B cell (primary cell): ENCODE measurements at regions not wholly inside any gene's neighbourhood (a gene's known extent, or its start where the extent isn't known, plus 50 kb on each side); places are given as distances from the start of the nearest gene placed in this dataset. TPM values are rescaled to one million over a fixed set of nuclear protein-coding genes. Genes with fewer than 3 reads are reported as not detected.
"Not testable (repeated sequence)": the region's sequence is repeated elsewhere in the genome, so short reads cannot be mapped to it uniquely, and the experiment has no call there.

Source experiments
- ATAC-seq: fragments of 200-7000 bp; cut with Tn5 transposase; one replicate; pipeline ENCODE4 v1.10.0; 2021; ENCODE audit warnings: low read depth, mild to moderate bottlenecking, moderate number of reproducible peaks, moderate library complexity
- CTCF ChIA-PET: fragments of 350-600 bp; sonication (Branson Sonifier 250); formaldehyde crosslinking; loops from one replicate; lab custom pipeline; 2021; ENCODE audit warnings: antibody characterized with exemption, inconsistent platforms; lab: Charles Lee
- POLR2A ChIA-PET: fragments of 350-600 bp; sonication (Branson Sonifier 250); formaldehyde crosslinking; loops from one replicate; lab custom pipeline; 2021; ENCODE audit warnings: antibody characterized with exemption; lab: Charles Lee
- DNase-seq: peaks from one replicate; pipeline ENCODE4 v3.0.0; 2013
- H2AFZ ChIP-seq: 2 replicates; pipeline ENCODE4 v1.6.1; 2012; ENCODE audit warnings: mild to moderate bottlenecking, low read depth, low read length; ENCODE audit not compliant: insufficient read depth, poor library complexity, severe bottlenecking
- H3K27ac ChIP-seq, 2 donors: 1 replicate in 1 of 2; 2 replicates in 1 of 2; pipeline ENCODE4 v1.5.1; 2012 to 2013; ENCODE audit warnings: low read length in 2 of 2, mild to moderate bottlenecking in 2 of 2, moderate library complexity in 1 of 2
- H3K27me3 ChIP-seq, 4 experiments: fragments of 200-600 bp in 1 of 4; sonication (generic) in 1 of 4; replicated peaks in 1 of 4; 1 replicate in 2 of 4; 2 replicates in 2 of 4; pipeline versions ENCODE4 v1.6.1 to v1.7.0; 2013 to 2016; ENCODE audit warnings: low read length in 3 of 4, mild to moderate bottlenecking in 2 of 4, mixed read lengths in 1 of 4, moderate library complexity in 1 of 4; ENCODE audit not compliant: insufficient read depth in 4 of 4, control insufficient read depth in 3 of 4; ENCODE audit errors: control extremely low read depth in 1 of 4
- H3K36me3 ChIP-seq, 2 experiments: replicated peaks in 1 of 2; 1 replicate in 1 of 2; 2 replicates in 1 of 2; pipeline versions ENCODE4 v1.6.1 to v1.7.1; 2013; ENCODE audit warnings: low read length in 1 of 2; ENCODE audit not compliant: insufficient read depth in 2 of 2, control insufficient read depth in 1 of 2; ENCODE audit errors: control extremely low read depth in 1 of 2, extremely low read depth in 1 of 2
- H3K4me1 ChIP-seq, 2 donors: fragments of 200-600 bp in 1 of 2; sonication (generic) in 1 of 2; 1 replicate in 1 of 2; 2 replicates in 1 of 2; pipeline versions ENCODE4 v1.5.1 to v1.6.1; 2013 to 2017; ENCODE audit warnings: low read length in 2 of 2; ENCODE audit not compliant: control insufficient read depth in 2 of 2, insufficient read depth in 2 of 2
- H3K4me2 ChIP-seq: replicated peaks from 2 replicates; pipeline ENCODE3; 2012; ENCODE audit warnings: mild to moderate bottlenecking, low read depth, low read length; ENCODE audit not compliant: poor library complexity, severe bottlenecking
- H3K4me3 ChIP-seq, 5 experiments: fragments of 200-600 bp in 1 of 5; sonication (generic) in 1 of 5; 1 replicate in 3 of 5; 2 replicates in 2 of 5; pipeline versions ENCODE4 v1.5.1 to v1.7.0; 2011 to 2016; ENCODE audit warnings: low read length in 4 of 5, mild to moderate bottlenecking in 4 of 5, low read depth in 2 of 5, control low read depth in 1 of 5, moderate library complexity in 1 of 5; ENCODE audit not compliant: insufficient read depth in 1 of 5; ENCODE audit errors: control extremely low read depth in 1 of 5, extremely low read depth in 1 of 5
- H3K79me2 ChIP-seq: fragments of 200-600 bp; sonication (generic); one replicate; pipeline ENCODE4 v1.6.0; 2016; ENCODE audit warnings: low read length; ENCODE audit not compliant: control insufficient read depth, insufficient read depth
- H3K9ac ChIP-seq: fragments of 200-600 bp; sonication (generic); 2 replicates; pipeline ENCODE4 v1.6.1; 2017; ENCODE audit warnings: mild to moderate bottlenecking, low read length, moderate library complexity
- H3K9me3 ChIP-seq, 3 donors: one replicate each; pipeline versions ENCODE4 v1.6.1 to v1.7.1; 2013; ENCODE audit warnings: low read length in 2 of 3; ENCODE audit not compliant: control insufficient read depth in 2 of 3, insufficient read depth in 1 of 3; ENCODE audit errors: control extremely low read depth in 1 of 3
- H4K20me1 ChIP-seq: 2 replicates; pipeline ENCODE4 v1.6.0; 2012; ENCODE audit warnings: mild to moderate bottlenecking, low read length; ENCODE audit not compliant: insufficient read depth, control insufficient read depth, poor library complexity, severe bottlenecking
- H3K27ac Mint-ChIP-seq: one replicate; pipeline ENCODE4 v1.8.0; 2021; ENCODE audit warnings: mixed read lengths
- H3K27me3 Mint-ChIP-seq: one replicate; pipeline ENCODE4 v1.8.0; 2021; ENCODE audit warnings: mixed read lengths
- H3K4me1 Mint-ChIP-seq: one replicate; pipeline ENCODE4 v1.8.0; 2021; ENCODE audit warnings: mixed read lengths
- H3K4me3 Mint-ChIP-seq: one replicate; pipeline ENCODE4 v1.8.0; 2021; ENCODE audit warnings: mixed read lengths
- H3K9me3 Mint-ChIP-seq: one replicate; pipeline ENCODE4 v1.8.0; 2022; ENCODE audit warnings: mixed read lengths; ENCODE audit not compliant: insufficient read depth
- WGBS: methylation state at CpG from one replicate; pipeline ENCODE4 v1.1.5; 2013; ENCODE audit warnings: missing lambda C conversion rate; ENCODE audit not compliant: insufficient coverage; 5-methylcytosine and 5-hydroxymethylcytosine counted together
- intact Hi-C: fragments of 100-400 bp; cut with micrococcal nuclease; formaldehyde crosslinking; loops from one replicate; pipeline ENCODE4 v1.10.0; 2022
- small RNA-seq: library from RNA; depleted of rRNA; stranded (forward); fragments of <200 nt; gene quantifications from one replicate; pipeline ENCODE3, GENCODE V24; 2012; ENCODE audit warnings: low replicate concordance, low read depth; ENCODE audit not compliant: insufficient read length

- H3K9me3 Mint-ChIP-seq, DNase-seq, H3K4me1 ChIP-seq, POLR2A ChIA-PET, H3K27me3 ChIP-seq, H4K20me1 ChIP-seq, intact Hi-C loops, H3K27me3 Mint-ChIP-seq, H3K4me3 ChIP-seq, H2AFZ ChIP-seq, H3K36me3 ChIP-seq, H3K4me3 Mint-ChIP-seq, H3K9me3 ChIP-seq, H3K79me2 ChIP-seq, H3K4me2 ChIP-seq, H3K9ac ChIP-seq, H3K27ac Mint-ChIP-seq, H3K27ac ChIP-seq, CTCF ChIA-PET, ATAC-seq, H3K4me1 Mint-ChIP-seq: not testable (repeated sequence)
- no CpG with 5 or more reads among the region's 4 CpGs for WGBS
These were observed 301.8 kb downstream of the RTP5 start for GRCh38 chr2:242171290-242171689.

Small RNA genes in the stretch of these regions (small RNA-seq; reads per million reads assigned to genes)
- not detected for gene CICP10
- not detected for gene SEPT14P2
